ENCODE measurements at regions not wholly inside any gene's neighbourhood (a gene's known extent, or its start where the extent isn't known, plus 50 kb on each side); places are given as distances from the start of the nearest gene placed in this dataset.

GRCh38 chr2:18988631-18989232, 369.7 kb downstream of the OSR1 start:
- Histone ChIP-seq H3K9me3 (ENCODE audit: insufficient read depth, low read length) (no peaks in the 10 kb centered on the region), H3K4me2 (ENCODE audit: low read length) (no peak overlapping the region), H3K9ac (ENCODE audit: low read length) (no peak overlapping the region), H3K4me3 (ENCODE audit: low read length) (no peak overlapping the region), H3K36me3 (replicated peaks; ENCODE audit: low read depth, low read length) (no peaks in the 10 kb centered on the region), H2AFZ (ENCODE audit: low read depth, low read length) (no peak overlapping the region), H3K4me1 (ENCODE audit: low read length) (no peaks in the 10 kb centered on the region), H3K27me3 (ENCODE audit: low read depth, low read length) (no peaks in the 10 kb centered on the region), H3K27ac (ENCODE audit: low read length) (no peak overlapping the region), H3K79me2 (ENCODE audit: low read length) (no peaks in the 10 kb centered on the region), H4K20me1 (ENCODE audit: insufficient read depth, low read length) (no peaks in the 10 kb centered on the region)
- TF ChIP-seq, protein P1, sequence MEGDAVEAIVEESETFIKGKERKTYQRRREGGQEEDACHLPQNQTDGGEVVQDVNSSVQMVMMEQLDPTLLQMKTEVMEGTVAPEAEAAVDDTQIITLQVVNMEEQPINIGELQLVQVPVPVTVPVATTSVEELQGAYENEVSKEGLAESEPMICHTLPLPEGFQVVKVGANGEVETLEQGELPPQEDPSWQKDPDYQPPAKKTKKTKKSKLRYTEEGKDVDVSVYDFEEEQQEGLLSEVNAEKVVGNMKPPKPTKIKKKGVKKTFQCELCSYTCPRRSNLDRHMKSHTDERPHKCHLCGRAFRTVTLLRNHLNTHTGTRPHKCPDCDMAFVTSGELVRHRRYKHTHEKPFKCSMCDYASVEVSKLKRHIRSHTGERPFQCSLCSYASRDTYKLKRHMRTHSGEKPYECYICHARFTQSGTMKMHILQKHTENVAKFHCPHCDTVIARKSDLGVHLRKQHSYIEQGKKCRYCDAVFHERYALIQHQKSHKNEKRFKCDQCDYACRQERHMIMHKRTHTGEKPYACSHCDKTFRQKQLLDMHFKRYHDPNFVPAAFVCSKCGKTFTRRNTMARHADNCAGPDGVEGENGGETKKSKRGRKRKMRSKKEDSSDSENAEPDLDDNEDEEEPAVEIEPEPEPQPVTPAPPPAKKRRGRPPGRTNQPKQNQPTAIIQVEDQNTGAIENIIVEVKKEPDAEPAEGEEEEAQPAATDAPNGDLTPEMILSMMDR (IDR thresholded peaks at IDR 0.05; ENCODE audit: low read depth, low read length): no peak
- TF ChIP-seq EZH2phosphoT487 (IDR thresholded peaks at IDR 0.05; ENCODE audit: low read depth): no peak

- no peaks in the 10 kb centered on the region for H3K36me3 ChIP-seq (replicated peaks; ENCODE audit: low read depth, low read length)
- H3K4me1 ChIP-seq (ENCODE audit: low read length): no peaks in the 10 kb centered on the region
- no peak overlapping the region for H3K27ac ChIP-seq (ENCODE audit: low read length)
- H4K20me1 ChIP-seq (ENCODE audit: insufficient read depth, low read length): no peaks in the 10 kb centered on the region
- no peak overlapping the region for H3K9ac ChIP-seq (ENCODE audit: low read length)
- no peak overlapping the region for H3K4me2 ChIP-seq (ENCODE audit: low read length)
- H3K27me3 ChIP-seq (ENCODE audit: low read depth, low read length): no peaks in the 10 kb centered on the region
- H2AFZ ChIP-seq (ENCODE audit: low read depth, low read length): no peak overlapping the region
- no peaks in the 10 kb centered on the region for H3K9me3 ChIP-seq (ENCODE audit: insufficient read depth, low read length)
- no peaks in the 10 kb centered on the region for H3K79me2 ChIP-seq (ENCODE audit: low read length)
- no peak overlapping the region for H3K4me3 ChIP-seq (ENCODE audit: low read length)
- no peak for TF ChIP-seq EZH2phosphoT487 (IDR thresholded peaks at IDR 0.05; ENCODE audit: low read depth)
- TF ChIP-seq, protein P1 (IDR thresholded peaks at IDR 0.05; ENCODE audit: low read depth, low read length): peak; percentile 45
These were observed 370.8 kb downstream of the OSR1 start for GRCh38 chr2:18987592-18988073.

GRCh38 chr2:18987016-18987415, 371.4 kb downstream of the OSR1 start:
- Histone ChIP-seq H3K4me1 (ENCODE audit: low read length) (no peaks in the 10 kb centered on the region), H3K79me2 (ENCODE audit: low read length) (no peaks in the 10 kb centered on the region), H3K27ac (ENCODE audit: low read length) (no peak overlapping the region), H3K9ac (ENCODE audit: low read length) (no peak overlapping the region), H4K20me1 (ENCODE audit: insufficient read depth, low read length) (no peaks in the 10 kb centered on the region), H3K27me3 (ENCODE audit: low read depth, low read length) (no peaks in the 10 kb centered on the region), H3K4me3 (ENCODE audit: low read length) (no peak overlapping the region), H3K9me3 (ENCODE audit: insufficient read depth, low read length) (no peaks in the 10 kb centered on the region), H3K4me2 (ENCODE audit: low read length) (no peak overlapping the region), H2AFZ (ENCODE audit: low read depth, low read length) (no peak overlapping the region), H3K36me3 (replicated peaks; ENCODE audit: low read depth, low read length) (no peaks in the 10 kb centered on the region)
- TF ChIP-seq, protein P1 (IDR thresholded peaks at IDR 0.05; ENCODE audit: low read depth, low read length): no peak
- no peak for TF ChIP-seq EZH2phosphoT487 (IDR thresholded peaks at IDR 0.05; ENCODE audit: low read depth)

GRCh38 chr2:18986046-18986445, 372.4 kb downstream of the OSR1 start:
- Histone ChIP-seq H3K4me1 (ENCODE audit: low read length) (no peaks in the 10 kb centered on the region), H3K27ac (ENCODE audit: low read length) (no peak overlapping the region), H3K36me3 (replicated peaks; ENCODE audit: low read depth, low read length) (no peaks in the 10 kb centered on the region), H3K9ac (ENCODE audit: low read length) (no peak overlapping the region), H2AFZ (ENCODE audit: low read depth, low read length) (no peak overlapping the region), H3K9me3 (ENCODE audit: insufficient read depth, low read length) (no peaks in the 10 kb centered on the region), H3K27me3 (ENCODE audit: low read depth, low read length) (no peaks in the 10 kb centered on the region), H3K4me2 (ENCODE audit: low read length) (no peak overlapping the region), H3K79me2 (ENCODE audit: low read length) (no peaks in the 10 kb centered on the region), H4K20me1 (ENCODE audit: insufficient read depth, low read length) (no peaks in the 10 kb centered on the region), H3K4me3 (ENCODE audit: low read length) (no peak overlapping the region)
- TF ChIP-seq EZH2phosphoT487 (IDR thresholded peaks at IDR 0.05; ENCODE audit: low read depth): no peak
- TF ChIP-seq, protein P1 (IDR thresholded peaks at IDR 0.05; ENCODE audit: low read depth, low read length): no peak
